SK-N-MC (cell line): ENCODE measurements at regions not wholly inside any gene's neighbourhood (a gene's known extent, or its start where the extent isn't known, plus 50 kb on each side); places are given as distances from the start of the nearest gene placed in this dataset.

Experiments
- EZH2 ChIP-seq: fragments of 200-600 bp; sonication (generic); IDR thresholded peaks from one replicate; pipeline ENCODE4 v1.6.1; 2017; ENCODE audit warnings: antibody characterized with exemption
- POLR2AphosphoS5 ChIP-seq: IDR thresholded peaks from 2 replicates; pipeline ENCODE4 v1.6.1; 2012; ENCODE audit warnings: mild to moderate bottlenecking, low read depth, low read length, borderline replicate concordance

DNA sequence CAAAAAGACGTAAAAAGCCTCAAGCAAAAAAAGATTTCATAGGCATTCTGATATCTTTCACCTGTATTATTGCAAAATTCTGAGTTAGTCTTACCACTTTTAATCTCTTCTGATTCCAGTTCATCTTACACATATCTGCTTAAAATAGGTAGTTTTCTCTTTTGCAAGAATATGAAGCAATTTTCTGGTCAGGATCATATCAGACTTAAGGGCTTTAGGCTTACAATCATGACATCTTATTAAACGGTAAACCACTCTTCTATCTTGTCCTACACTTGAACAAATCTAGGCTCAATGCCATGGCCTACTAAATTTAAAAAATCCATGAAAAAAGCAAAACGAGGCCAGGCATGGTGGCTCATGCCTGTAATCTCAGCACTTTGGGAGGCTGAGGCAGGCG, 50.1 kb upstream of the GAREM1 start:
- no peak for TF ChIP-seq POLR2AphosphoS5
- TF ChIP-seq EZH2: no peak
